ENCODE measurements at regions not wholly inside any gene's neighbourhood (a gene's known extent, or its start where the extent isn't known, plus 50 kb on each side); places are given as distances from the start of the nearest gene placed in this dataset.

DNA sequence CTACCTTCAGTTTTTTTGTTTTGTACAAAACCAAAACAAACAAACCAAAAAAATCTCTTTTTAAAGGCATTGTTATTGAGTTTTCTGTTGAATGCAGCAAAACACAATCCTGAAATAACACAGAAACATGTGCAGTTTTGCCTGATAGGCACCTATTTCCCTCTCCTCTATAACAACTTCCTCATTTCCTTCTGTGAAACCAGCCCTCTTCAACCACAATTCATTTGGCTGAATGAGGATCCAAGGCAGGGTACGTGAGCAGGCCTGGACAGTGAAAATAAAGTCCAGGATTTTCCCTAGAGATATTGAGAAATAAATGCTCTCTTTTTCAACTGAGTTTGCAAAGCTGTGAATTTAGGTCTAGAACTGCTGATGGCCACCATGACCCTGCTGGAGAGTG, 134.8 kb upstream of the LARP1 start:
- H3K4me1 ChIP-seq (ENCODE audit: control insufficient read depth, insufficient read depth, low read length) = no peaks in the 10 kb centered on the region
- no peak overlapping the region for H3K4me3 ChIP-seq (ENCODE audit: low read length)
- no peak overlapping the region for H3K27ac ChIP-seq (ENCODE audit: low read length)
- intact Hi-C loops (cut with DNase I) = no loop called here
- H3K9me3 ChIP-seq (ENCODE audit: control insufficient read depth, low read length) = no peaks in the 10 kb centered on the region
- H3K27me3 ChIP-seq (ENCODE audit: control insufficient read depth, insufficient read depth) = no peaks in the 10 kb centered on the region
- DNase-seq = no peak
- ATAC-seq = no peak
- WGBS = 65% methylated on average over 1 of the region's 1 CpG

- H3K4me1 ChIP-seq (ENCODE audit: control insufficient read depth, insufficient read depth, low read length) = no peaks in the 10 kb centered on the region
- ATAC-seq (no peak), DNase-seq (no peak)
- H3K27me3 ChIP-seq (ENCODE audit: control insufficient read depth, insufficient read depth) = no peaks in the 10 kb centered on the region
- intact Hi-C loops (cut with DNase I) = no loop called here
- H3K4me3 ChIP-seq (ENCODE audit: low read length) = no peak overlapping the region
- no peak overlapping the region for H3K27ac ChIP-seq (ENCODE audit: low read length)
- no peaks in the 10 kb centered on the region for H3K9me3 ChIP-seq (ENCODE audit: control insufficient read depth, low read length)
Observed at GRCh38 chr5:154618696-154619095, 136.5 kb upstream of the LARP1 start.

GRCh38 chr5:154614595-154614994, 136.6 kb upstream of the HAND1 start:
- H3K4me1 ChIP-seq (ENCODE audit: control insufficient read depth, insufficient read depth, low read length) = no peaks in the 10 kb centered on the region
- no peak overlapping the region for H3K4me3 ChIP-seq (ENCODE audit: low read length)
- H3K27ac ChIP-seq (ENCODE audit: low read length) = no peak overlapping the region
- DNase-seq (no peak), ATAC-seq (no peak)
- intact Hi-C loops (cut with DNase I) = no loop called here
- H3K27me3 ChIP-seq (ENCODE audit: control insufficient read depth, insufficient read depth) = no peaks in the 10 kb centered on the region
- 86% methylated on average over 2 of the region's 2 CpGs for WGBS
- H3K9me3 ChIP-seq (ENCODE audit: control insufficient read depth, low read length) = no peaks in the 10 kb centered on the region

DNA sequence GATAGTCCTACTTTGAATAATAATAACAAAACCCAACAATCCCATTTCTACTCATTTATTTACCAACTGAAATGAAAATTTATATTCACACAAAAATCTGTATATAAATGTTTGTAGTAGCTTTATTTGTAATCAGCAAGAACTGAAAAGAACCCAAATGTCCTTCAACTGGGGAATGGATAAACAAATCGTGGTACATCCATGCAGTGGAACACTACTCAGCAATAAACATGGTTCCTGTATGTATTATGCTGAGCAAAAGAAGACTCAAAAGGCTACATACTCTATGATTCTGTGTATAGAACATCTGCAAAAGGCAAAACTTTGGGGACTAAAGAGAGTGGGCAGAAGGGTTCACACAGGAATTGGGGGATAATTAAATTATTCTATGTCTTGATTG, 136.1 kb upstream of the HAND1 start:
- Histone ChIP-seq H3K4me1 (ENCODE audit: control insufficient read depth, insufficient read depth, low read length) (no peaks in the 10 kb centered on the region), H3K27ac (ENCODE audit: low read length) (no peak overlapping the region), H3K9me3 (ENCODE audit: control insufficient read depth, low read length) (no peaks in the 10 kb centered on the region), H3K27me3 (ENCODE audit: control insufficient read depth, insufficient read depth) (no peaks in the 10 kb centered on the region), H3K4me3 (ENCODE audit: low read length) (no peak overlapping the region)
- ATAC-seq (no peak), DNase-seq (no peak)
- 86% methylated on average over 1 of the region's 1 CpG for WGBS
- intact Hi-C loops (cut with DNase I) = no loop called here

DNA sequence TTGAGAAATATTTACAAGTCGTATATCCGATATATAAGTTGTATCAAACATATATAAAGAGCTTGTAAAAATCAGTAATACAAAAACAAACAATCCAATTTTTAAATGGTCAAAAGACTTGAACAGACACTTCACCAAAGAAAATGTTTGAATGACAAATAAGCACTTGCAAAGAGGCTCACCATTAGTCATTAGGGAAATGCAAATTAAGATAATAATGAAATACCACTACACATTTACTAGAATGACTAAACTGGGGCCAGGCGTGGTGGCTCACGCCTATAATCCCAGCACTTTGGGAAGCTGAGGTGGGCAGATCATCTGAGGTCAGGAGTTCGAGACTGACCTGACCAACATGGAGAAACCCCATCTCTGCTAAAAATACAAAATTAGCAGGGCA, 134.6 kb upstream of the HAND1 start:
- no peak for DNase-seq
- intact Hi-C loops (cut with DNase I) = no loop called here
- Histone ChIP-seq H3K4me3 (ENCODE audit: low read length) (no peak overlapping the region), H3K27me3 (ENCODE audit: control insufficient read depth, insufficient read depth) (no peaks in the 10 kb centered on the region), H3K4me1 (ENCODE audit: control insufficient read depth, insufficient read depth, low read length) (no peaks in the 10 kb centered on the region), H3K27ac (ENCODE audit: low read length) (no peak overlapping the region), H3K9me3 (ENCODE audit: control insufficient read depth, low read length) (no peaks in the 10 kb centered on the region)
- ATAC-seq = no peak
- WGBS = 83% methylated on average over 5 of the region's 5 CpGs

- DNase-seq (peak in 1 of 3 donors; percentile 60), ATAC-seq (peak in 1 of 2 donors; percentile 60)
- no peaks in the 10 kb centered on the region for H3K27me3 ChIP-seq (ENCODE audit: control insufficient read depth, insufficient read depth)
- H3K9me3 ChIP-seq (ENCODE audit: control insufficient read depth, low read length) = no peaks in the 10 kb centered on the region
- WGBS = 4% methylated on average over 23 of the region's 23 CpGs
- intact Hi-C loops (cut with DNase I) = no loop called here
- no peaks in the 10 kb centered on the region for H3K4me1 ChIP-seq (ENCODE audit: control insufficient read depth, insufficient read depth, low read length)
- peak overlapping the region; percentile 13 for H3K4me3 ChIP-seq (ENCODE audit: low read length)
- no peak overlapping the region for H3K27ac ChIP-seq (ENCODE audit: low read length)
Observed at GRCh38 chr5:154611341-154611767, 133.3 kb upstream of the HAND1 start.

GRCh38 chr5:154610321-154611154, 132.5 kb upstream of the HAND1 start:
- Histone ChIP-seq H3K27me3 (ENCODE audit: control insufficient read depth, insufficient read depth) (no peaks in the 10 kb centered on the region), H3K4me3 (ENCODE audit: low read length) (peak overlapping the region; percentile 26)

DNA sequence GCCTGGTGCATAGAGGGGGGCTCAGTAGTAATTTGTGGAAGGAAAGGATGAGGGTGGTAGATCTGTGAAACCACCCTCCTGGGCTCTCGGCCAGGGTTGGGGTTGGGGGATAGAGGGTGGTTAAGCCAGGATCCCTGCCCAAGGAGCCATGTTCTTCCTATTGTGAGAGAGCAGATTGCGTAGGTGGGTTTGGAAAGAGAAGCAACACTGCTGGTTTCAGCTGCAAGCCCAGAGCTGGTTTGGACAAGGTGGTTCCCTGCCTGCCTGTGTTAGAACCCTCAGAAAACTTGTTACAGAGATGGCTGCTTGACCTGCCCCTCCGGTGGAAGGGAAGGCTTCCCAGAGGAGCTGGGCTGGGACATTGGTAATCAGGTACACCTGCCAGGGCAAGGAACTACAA, 131.2 kb upstream of the HAND1 start:
- no peaks in the 10 kb centered on the region for H3K4me1 ChIP-seq (ENCODE audit: control insufficient read depth, insufficient read depth, low read length)
- H3K4me3 ChIP-seq (ENCODE audit: low read length) = no peak overlapping the region
- intact Hi-C loops (cut with DNase I) = loop anchor here (2.0 to 5.0 kb wide), 3 partner anchors 137 to 142 kb away; no protein-coding TSS in a partner anchor
- no peaks in the 10 kb centered on the region for H3K27me3 ChIP-seq (ENCODE audit: control insufficient read depth, insufficient read depth)
- H3K27ac ChIP-seq (ENCODE audit: low read length) = no peak overlapping the region
- no peak for DNase-seq
- ATAC-seq = no peak
- no peaks in the 10 kb centered on the region for H3K9me3 ChIP-seq (ENCODE audit: control insufficient read depth, low read length)
- 71% methylated on average over 3 of the region's 3 CpGs for WGBS

More at GRCh38 chr5:154610321-154611154, 132.5 kb upstream of the HAND1 start:
- intact Hi-C loops (cut with DNase I) = no loop called here
- WGBS = 1% methylated on average over 50 of the region's 50 CpGs
- no peak overlapping the region for H3K27ac ChIP-seq (ENCODE audit: low read length)
- no peaks in the 10 kb centered on the region for H3K4me1 ChIP-seq (ENCODE audit: control insufficient read depth, insufficient read depth, low read length)
- H3K9me3 ChIP-seq (ENCODE audit: control insufficient read depth, low read length) = no peaks in the 10 kb centered on the region
- ATAC-seq (peak; percentile 90 to 94), DNase-seq (peak; percentile 75 to 87 (median 87))

DNA sequence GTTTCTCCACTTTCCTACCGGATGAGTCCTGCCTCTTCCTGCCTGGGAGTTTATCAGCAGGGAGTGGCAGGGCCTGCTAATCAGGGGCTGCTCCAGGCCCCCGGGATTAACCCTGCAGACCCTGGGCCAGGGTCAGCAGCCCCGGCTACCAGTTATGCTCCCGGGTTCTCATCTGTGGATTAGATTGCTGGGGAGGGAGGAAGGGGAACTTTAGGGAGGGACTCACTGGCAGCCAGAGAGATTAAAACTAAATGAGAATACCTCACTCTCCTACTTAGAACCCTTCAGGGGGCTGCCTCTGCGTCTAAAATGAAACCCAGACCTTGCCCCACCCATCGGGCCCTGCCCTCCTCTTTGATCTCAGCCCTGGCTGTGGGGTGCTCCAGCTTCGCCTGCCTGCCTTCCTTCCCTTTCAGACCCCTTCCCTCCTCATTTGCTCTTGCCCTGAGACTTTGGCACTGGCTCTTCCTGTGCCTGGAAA, 130.5 kb upstream of the HAND1 start:
- ATAC-seq (no peak), DNase-seq (no peak)
- H3K4me1 ChIP-seq (ENCODE audit: control insufficient read depth, insufficient read depth, low read length) = no peaks in the 10 kb centered on the region
- WGBS = 39% methylated on average over 7 of the region's 7 CpGs
- H3K27me3 ChIP-seq (ENCODE audit: control insufficient read depth, insufficient read depth) = no peaks in the 10 kb centered on the region
- intact Hi-C loops (cut with DNase I) = loop anchor here (2.0 to 5.0 kb wide), 3 partner anchors 136 to 141 kb away; no protein-coding TSS in a partner anchor
- H3K9me3 ChIP-seq (ENCODE audit: control insufficient read depth, low read length) = no peaks in the 10 kb centered on the region
- H3K4me3 ChIP-seq (ENCODE audit: low read length) = no peak overlapping the region
- H3K27ac ChIP-seq (ENCODE audit: low read length) = no peak overlapping the region

DNA sequence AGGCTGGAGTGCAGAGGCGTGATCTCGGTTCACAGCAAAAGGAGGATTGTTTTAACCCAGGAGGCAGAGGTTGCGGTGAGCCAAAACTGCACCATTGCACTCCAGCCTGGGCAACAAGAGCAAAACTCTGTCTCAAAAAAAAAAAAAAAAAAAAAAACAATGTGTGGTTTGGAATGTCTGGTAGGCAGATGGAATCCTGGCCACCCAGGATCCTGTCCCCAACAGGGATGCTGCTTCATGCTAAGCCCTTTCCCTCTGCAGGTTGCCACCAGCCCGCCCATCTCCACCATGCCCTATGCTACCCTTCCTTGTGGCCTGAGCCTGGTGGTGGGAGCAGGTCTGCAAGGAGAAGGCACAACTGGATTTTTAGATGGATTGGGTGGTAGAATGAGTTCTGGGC, 129.7 kb upstream of the HAND1 start:
- no peak for ATAC-seq
- no peaks in the 10 kb centered on the region for H3K27me3 ChIP-seq (ENCODE audit: control insufficient read depth, insufficient read depth)

DNA sequence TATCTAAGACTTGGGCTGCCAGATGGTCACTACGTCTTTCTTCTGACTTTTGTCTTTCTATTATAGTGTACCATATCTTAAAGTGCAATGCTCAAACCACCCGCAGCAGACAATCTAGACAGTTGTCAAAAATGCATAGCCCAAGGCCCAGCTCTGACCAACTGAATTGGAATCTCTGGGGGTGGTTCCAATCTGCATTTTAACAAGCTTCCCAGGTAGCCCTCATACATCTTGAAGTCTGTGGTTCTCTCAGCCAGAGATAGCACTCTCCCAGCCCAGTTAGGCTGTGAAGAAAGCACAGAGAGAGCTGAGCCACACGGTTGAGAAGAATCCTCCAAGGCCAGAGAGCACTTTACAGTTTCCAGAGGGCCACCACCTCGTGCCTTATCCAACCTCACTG, 128.2 kb upstream of the HAND1 start:
- no peak overlapping the region for H3K27ac ChIP-seq (ENCODE audit: low read length)
- 60% methylated on average over 4 of the region's 4 CpGs for WGBS
- DNase-seq = no peak
- intact Hi-C loops (cut with DNase I) = loop anchor here in 3 of 4 donors (5.0 kb wide), 2 partner anchors 134 to 139 kb away; no protein-coding TSS in a partner anchor
- H3K27me3 ChIP-seq (ENCODE audit: control insufficient read depth, insufficient read depth) = no peaks in the 10 kb centered on the region
- no peak for ATAC-seq
- no peaks in the 10 kb centered on the region for H3K9me3 ChIP-seq (ENCODE audit: control insufficient read depth, low read length)
- no peak overlapping the region for H3K4me3 ChIP-seq (ENCODE audit: low read length)
- H3K4me1 ChIP-seq (ENCODE audit: control insufficient read depth, insufficient read depth, low read length) = no peaks in the 10 kb centered on the region

More for the DNA sequence above, 129.7 kb upstream of the HAND1 start:
- Histone ChIP-seq H3K4me3 (ENCODE audit: low read length) (no peak overlapping the region), H3K9me3 (ENCODE audit: control insufficient read depth, low read length) (no peaks in the 10 kb centered on the region), H3K27ac (ENCODE audit: low read length) (no peak overlapping the region), H3K4me1 (ENCODE audit: control insufficient read depth, insufficient read depth, low read length) (no peaks in the 10 kb centered on the region)
- no peak for DNase-seq
- intact Hi-C loops (cut with DNase I) = loop anchor here (2.0 to 5.0 kb wide), 3 partner anchors 135 to 140 kb away; no protein-coding TSS in a partner anchor
- 95% methylated on average over 4 of the region's 4 CpGs for WGBS

All from right cardiac atrium (tissue), 5 donors.